GM21447 (cell line): ENCODE measurements at regions not wholly inside any gene's neighbourhood (a gene's known extent, or its start where the extent isn't known, plus 50 kb on each side); places are given as distances from the start of the nearest gene placed in this dataset.
"Not testable (repeated sequence)": the region's sequence is repeated elsewhere in the genome, so short reads cannot be mapped to it uniquely, and the experiment has no call there.

Experiments used
- ATAC-seq: cut with Tn5 transposase; IDR thresholded peaks from one replicate; pipeline ENCODE4 v1.9.1; 2021; ENCODE audit not compliant: unreplicated experiment

DNA sequence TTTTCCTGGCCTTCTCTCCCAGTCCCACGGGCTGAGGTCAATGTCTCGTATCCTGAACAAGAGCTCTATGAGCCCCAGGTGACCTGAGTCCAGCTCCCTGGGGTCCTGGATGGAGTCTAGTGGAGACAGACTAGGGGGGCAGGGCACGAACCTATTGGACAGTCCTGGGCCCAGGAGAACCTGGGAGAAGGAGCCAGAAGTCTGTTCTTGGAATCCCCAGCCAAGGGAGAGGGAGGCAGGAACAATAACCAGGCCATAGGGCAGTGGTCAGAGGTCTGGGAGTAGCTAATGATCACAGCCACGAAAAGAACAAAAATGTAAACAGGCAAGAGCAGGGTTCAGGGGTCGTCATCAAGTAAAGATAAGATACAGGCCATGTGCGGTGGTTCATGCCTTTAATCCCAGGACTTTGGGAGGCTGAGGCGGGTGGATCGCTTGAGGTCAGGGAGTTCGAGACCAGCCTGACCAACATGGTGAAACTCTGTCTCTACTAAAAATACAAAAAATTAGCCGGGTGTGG, 60.8 kb downstream of the COPRS start:
- ATAC-seq: no peak

- not testable (repeated sequence) for ATAC-seq
These were observed 63.1 kb downstream of the COPRS start for GRCh38 chr17:31795941-31796340.

DNA sequence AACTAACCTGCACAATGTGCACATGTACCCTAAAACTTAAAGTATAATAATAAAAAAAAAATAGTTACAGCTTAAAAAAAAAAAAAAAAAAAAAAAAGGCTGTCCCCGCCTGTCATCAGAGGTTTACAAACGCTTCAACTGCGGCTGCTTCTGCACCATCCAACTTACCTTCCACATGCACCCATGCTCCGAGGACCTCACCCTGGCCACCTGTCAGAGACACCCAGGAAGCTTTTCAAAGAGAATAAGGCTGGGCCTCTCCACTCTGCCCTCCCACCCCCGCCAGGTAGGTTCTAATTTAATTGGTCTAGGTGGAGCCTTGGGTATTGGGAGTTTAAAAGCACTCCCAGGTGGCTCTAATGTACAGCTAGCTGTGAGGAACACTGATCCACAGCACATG, 64.9 kb downstream of the COPRS start:
- ATAC-seq: no peak

- not testable (repeated sequence) for ATAC-seq
These were observed 65.4 kb downstream of the COPRS start for GRCh38 chr17:31793634-31794033.

GRCh38 chr17:31792007-31792585, 66.9 kb downstream of the COPRS start:
- ATAC-seq: no peak

DNA sequence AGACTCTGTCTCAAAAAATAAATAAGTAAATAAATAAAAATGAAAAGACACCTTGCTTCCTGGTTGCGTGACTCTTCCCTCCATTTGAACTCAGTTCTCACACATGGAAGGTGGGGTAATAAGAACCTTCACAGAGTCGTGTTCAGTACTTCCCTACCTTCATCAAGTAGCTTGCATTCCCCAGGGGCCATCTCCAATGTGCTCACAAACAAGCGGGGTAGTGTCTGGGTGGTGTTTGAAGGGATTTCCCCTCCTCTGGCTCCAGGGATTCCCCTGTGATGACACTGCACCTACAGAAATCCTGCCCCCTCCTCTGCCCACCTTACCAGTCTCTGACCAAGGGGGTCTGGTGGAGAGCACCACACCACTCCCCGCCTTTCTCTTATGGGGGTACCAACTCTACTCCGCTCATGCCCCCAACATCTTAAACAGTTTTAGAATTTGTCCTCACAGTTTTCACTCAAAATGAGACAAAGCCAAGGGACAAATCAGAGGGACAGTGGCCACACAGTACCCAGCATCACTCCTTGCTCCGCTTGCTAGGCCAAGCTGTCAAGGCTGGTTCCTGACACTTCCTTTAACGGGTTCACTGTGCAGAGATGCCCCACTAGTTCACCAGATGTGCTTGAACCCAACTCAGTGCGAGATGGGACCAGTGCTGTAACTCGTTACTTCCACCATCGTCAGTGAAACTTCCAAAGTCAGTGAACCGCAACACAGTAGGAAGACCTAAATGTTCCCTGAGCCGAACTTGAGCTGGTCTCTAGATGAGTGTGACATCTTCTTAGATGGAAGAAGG, 69.1 kb downstream of the COPRS start:
- ATAC-seq: no peak

GRCh38 chr17:31788956-31789355, 70.1 kb downstream of the COPRS start:
- ATAC-seq: no peak

GRCh38 chr17:31788571-31788946, 70.5 kb downstream of the COPRS start:
- ATAC-seq: no peak

GRCh38 chr17:31787857-31788570, 71.0 kb downstream of the COPRS start:
- no peak for ATAC-seq

DNA sequence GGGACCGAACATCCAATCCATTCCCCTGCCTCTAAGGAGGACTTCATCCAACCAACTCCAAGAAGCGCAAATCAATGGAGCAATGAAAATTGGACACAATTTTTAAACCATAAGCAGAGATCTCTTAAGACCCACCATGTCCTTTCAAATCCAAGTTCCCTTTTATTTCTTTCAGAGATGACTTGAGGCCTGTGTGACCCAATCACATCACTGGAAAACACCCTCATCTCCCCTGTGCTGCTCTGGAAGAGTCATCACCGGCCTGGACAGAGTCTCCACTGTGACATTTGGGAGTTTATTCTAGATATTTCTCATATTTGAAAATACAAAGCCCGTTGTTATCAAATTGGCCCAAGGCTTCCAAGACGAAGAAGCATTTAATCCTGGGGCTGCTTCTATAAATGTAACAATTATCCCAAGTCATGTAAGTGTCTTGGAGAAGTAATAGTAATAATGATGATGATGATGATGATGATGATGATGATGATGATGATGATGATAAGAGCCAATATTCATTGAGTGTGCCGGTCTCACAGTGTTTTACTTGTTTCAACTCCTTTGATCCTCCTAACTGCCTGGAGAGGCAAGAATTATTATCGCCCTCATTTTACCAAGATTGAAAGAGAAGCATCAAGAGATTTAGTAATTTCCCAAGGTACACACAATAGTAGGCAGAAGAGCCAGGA, 72.1 kb downstream of the COPRS start:
- no peak for ATAC-seq

- ATAC-seq: no peak
These were observed 78.6 kb downstream of the COPRS start for GRCh38 chr17:31780483-31780882.

DNA sequence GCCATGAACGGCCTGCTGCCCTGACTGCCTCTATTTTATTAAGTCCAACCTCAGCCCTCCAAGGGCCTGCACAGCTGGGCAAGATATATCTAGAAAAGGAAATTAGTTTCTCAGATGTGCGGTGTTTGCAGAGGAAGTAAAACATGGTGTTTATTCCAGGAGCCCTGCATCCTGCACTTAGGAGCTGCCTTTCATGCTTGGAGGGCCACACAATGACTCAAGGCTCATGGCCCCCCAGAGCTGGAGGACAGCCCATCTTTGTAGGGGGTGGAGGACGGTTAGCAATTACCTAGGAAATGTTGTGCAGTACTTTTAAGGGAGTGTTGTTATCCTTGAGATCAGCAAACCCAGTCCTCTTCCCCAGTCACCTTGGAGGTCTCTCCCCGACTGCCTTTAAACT, 80.5 kb downstream of the COPRS start:
- ATAC-seq: no peak

DNA sequence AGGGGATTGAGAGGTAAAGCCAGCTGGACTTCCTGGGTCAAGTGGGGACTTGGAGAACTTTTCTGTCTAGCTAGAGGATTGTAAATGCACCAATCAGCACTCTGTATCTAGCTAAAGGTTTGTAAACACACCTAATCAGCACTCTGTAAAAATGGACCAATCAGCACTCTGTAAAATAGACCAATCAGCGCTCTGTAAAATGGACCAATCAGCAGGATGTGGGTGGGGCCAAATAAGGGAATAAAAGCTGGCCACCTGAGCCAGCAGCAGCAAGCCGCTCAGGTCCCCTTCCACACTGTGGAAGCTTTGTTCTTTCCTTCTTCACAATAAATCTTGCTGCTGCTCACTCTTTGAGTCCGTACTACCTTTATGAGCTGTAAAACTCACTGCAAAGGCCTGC, 87.7 kb downstream of the COPRS start:
- ATAC-seq: not testable (repeated sequence)

DNA sequence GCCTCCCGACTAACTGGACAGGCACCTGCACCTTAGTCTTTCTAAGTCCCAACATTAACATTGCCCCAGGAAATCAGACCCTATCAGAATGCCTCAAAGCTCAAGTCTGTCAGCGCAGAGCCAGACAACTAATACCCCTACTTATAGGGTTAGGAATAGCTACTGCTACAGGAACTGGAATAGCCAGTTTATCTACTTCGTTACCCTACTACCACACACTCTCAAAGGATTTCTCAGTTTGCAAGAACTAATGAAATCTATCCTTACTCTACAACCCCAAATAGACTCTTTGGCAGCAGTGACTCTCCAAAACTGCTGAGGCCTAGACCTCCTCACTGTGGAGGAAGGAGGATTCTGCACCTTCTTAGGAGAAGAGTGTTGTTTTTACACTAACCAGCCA, 88.5 kb downstream of the COPRS start:
- not testable (repeated sequence) for ATAC-seq

GRCh38 chr17:31761836-31762510, 97.1 kb downstream of the COPRS start:
- not testable (repeated sequence) for ATAC-seq

DNA sequence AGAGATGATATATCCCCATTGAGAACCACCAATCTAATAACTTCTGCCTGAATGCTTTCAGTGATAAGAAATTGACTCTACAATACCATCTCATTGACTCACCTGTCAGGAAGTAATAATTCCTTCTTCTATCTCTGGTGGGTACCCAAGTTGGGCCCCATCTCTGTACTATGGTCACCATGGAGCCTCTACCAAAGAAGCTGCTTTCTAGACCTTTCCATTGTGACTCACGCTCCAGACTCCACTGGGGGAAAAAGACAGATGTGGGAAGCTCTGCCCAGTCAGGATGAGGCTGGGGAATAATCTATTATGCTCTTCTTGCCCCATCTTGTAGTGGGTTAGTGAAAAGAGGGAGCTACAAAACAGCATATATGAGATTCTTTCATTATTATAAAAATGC, 100.4 kb downstream of the COPRS start:
- ATAC-seq: no peak

DNA sequence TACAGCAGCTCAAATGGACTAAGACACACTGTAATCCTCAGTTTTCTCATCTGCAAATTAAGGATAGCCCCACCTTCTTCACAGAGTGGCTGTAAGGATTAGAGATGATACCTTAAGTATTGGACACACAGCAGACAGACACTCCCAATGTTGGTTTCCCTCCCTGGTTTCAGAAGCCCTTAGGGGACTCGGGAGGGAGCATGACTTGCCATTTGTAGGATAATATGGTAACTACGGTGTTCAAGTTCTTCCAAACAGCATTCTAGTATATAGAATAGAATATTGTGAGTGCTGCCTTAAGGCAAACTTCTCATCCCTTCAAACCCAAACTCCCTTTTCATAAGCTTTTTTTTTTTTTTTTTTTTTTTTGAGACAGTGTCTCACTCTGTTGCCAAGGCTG, 101.9 kb downstream of the COPRS start:
- no peak for ATAC-seq

- no peak for ATAC-seq
These were observed 104.7 kb downstream of the COPRS start for GRCh38 chr17:31754239-31754945.

GRCh38 chr17:31753011-31753410, 106.0 kb downstream of the COPRS start:
- ATAC-seq: no peak

GRCh38 chr17:31752584-31752983, 106.5 kb downstream of the COPRS start:
- ATAC-seq: no peak
